ENCODE measurements at regions not wholly inside any gene's neighbourhood (a gene's known extent, or its start where the extent isn't known, plus 50 kb on each side); places are given as distances from the start of the nearest gene placed in this dataset.

DNA sequence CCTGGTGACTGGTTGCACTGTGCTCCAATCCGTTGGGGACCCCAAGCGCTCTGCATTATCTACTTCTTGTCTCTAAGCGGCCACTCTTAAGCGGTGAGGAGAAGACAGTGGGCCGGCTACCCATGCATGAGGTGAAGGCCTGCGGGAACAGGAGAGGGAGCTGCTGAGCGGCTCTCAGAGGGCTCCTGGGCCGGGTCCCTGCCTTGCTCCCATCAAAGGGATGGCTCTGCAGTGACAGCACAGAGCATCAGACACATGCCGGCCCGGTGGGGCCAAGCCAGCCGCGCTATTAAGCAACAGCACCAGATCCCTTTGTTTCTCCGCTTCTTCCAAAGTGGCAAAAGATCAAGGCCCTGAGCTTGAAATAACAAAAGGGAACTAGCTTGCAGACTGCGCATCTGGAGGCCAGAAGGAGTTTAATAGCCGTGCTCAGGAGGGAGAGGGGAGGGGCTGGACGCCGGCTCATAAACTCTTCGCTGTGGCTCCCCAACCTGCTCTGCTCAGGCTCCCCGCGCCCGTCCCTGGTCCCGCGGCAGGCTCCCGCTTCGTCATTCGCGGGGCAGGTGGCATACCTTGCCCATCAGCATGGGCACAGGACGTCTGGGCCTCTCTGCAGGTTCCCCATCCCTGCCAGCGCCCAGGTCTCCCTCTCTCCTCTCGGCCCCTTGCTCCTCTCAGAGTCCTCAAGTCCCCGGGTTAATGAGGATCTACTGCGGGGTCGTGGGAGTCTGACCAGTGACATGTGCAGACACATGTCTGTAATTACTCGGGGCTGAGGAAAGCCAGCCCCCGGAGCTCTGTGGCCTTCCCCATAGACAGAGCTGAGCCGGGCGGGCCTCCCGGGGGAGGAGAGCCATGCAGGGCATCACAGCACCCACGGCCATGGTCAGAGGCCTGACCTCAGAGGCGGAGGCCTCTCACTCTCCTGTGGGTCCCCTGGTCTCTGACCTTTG is 96.7 kb downstream of the ASB1 start:
- no peak for TF ChIP-seq FOXM1 (IDR thresholded peaks at IDR 0.05; ENCODE audit: borderline replicate concordance, low read depth)
- no peak for TF ChIP-seq EGR1 (IDR thresholded peaks at IDR 0.05)
- no peak for TF ChIP-seq RAD21 (IDR thresholded peaks at IDR 0.05; ENCODE audit: low read depth)
- TF ChIP-seq, protein P1, sequence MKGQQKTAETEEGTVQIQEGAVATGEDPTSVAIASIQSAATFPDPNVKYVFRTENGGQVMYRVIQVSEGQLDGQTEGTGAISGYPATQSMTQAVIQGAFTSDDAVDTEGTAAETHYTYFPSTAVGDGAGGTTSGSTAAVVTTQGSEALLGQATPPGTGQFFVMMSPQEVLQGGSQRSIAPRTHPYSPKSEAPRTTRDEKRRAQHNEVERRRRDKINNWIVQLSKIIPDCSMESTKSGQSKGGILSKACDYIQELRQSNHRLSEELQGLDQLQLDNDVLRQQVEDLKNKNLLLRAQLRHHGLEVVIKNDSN (IDR thresholded peaks at IDR 0.05): no peak
- no peak for TF ChIP-seq EP300 (IDR thresholded peaks at IDR 0.05; ENCODE audit: borderline replicate concordance)
- no peak for TF ChIP-seq TAF1 (IDR thresholded peaks at IDR 0.05; ENCODE audit: low read depth)
- TF ChIP-seq NFIC (IDR thresholded peaks at IDR 0.05): no peak
- TF ChIP-seq CREB1 (IDR thresholded peaks at IDR 0.05; ENCODE audit: low read depth): no peak
- no peak for TF ChIP-seq TEAD4 (IDR thresholded peaks at IDR 0.05)
- no peak for TF ChIP-seq REST (IDR thresholded peaks at IDR 0.05; ENCODE audit: low read depth)
- TF ChIP-seq CEBPB (IDR thresholded peaks at IDR 0.05): no peak

Data from Ishikawa (cell line).